Lung (tissue), 11 donors: ENCODE measurements at regions not wholly inside any gene's neighbourhood (a gene's known extent, or its start where the extent isn't known, plus 50 kb on each side); places are given as distances from the start of the nearest gene placed in this dataset.

Source experiments
- ATAC-seq: fragments of 200-7000 bp; cut with Tn5 transposase; one replicate; pipeline ENCODE4 v1.9.1; 2020; ENCODE audit warnings: moderate number of reproducible peaks; ENCODE audit not compliant: insufficient read depth, low FRiP score
- DNase-seq, 3 donors: peaks; one replicate each; pipeline ENCODE4 v3.0.0-alpha.2; 2013 to 2017
- H3K27ac ChIP-seq, 2 donors: one replicate each; pipeline ENCODE4 v1.5.1; 2013; ENCODE audit warnings: mild to moderate bottlenecking in 2 of 2, moderate library complexity in 2 of 2, control low read depth in 1 of 2, inconsistent platforms in 1 of 2, low read depth in 1 of 2, low read length in 1 of 2
- H3K27me3 ChIP-seq, 3 donors: one replicate each; pipeline ENCODE4 v1.5.1; 2013; ENCODE audit warnings: low read length in 2 of 3; ENCODE audit not compliant: control insufficient read depth in 3 of 3, insufficient read depth in 3 of 3
- H3K36me3 ChIP-seq, 4 donors: one replicate each; pipeline ENCODE4 v1.5.1; 2013; ENCODE audit warnings: low read length in 4 of 4, mild to moderate bottlenecking in 1 of 4, moderate library complexity in 1 of 4; ENCODE audit not compliant: control insufficient read depth in 4 of 4, insufficient read depth in 4 of 4
- H3K4me1 ChIP-seq, 5 donors: one replicate each; pipeline ENCODE4 v1.5.1; 2013; ENCODE audit warnings: low read length in 5 of 5, mild to moderate bottlenecking in 2 of 5, moderate library complexity in 1 of 5; ENCODE audit not compliant: control insufficient read depth in 5 of 5, insufficient read depth in 5 of 5
- H3K4me3 ChIP-seq: one replicate; pipeline ENCODE4 v1.5.1; 2013; ENCODE audit warnings: mild to moderate bottlenecking, control low read depth, moderate library complexity
- H3K9ac ChIP-seq, 2 donors: one replicate each; pipeline ENCODE4 v1.5.1; 2013; ENCODE audit warnings: low read length in 2 of 2, control low read depth in 1 of 2; ENCODE audit not compliant: insufficient read depth in 1 of 2
- H3K9me3 ChIP-seq, 4 donors: one replicate each; pipeline ENCODE4 v1.5.1; 2013; ENCODE audit warnings: low read length in 3 of 4, mild to moderate bottlenecking in 1 of 4, moderate library complexity in 1 of 4; ENCODE audit not compliant: control insufficient read depth in 4 of 4, insufficient read depth in 3 of 4
- CTCF ChIP-seq: IDR thresholded peaks from 2 replicates; pipeline ENCODE4 v1.5.1; 2012; ENCODE audit warnings: mild to moderate bottlenecking; ENCODE audit errors: control extremely low read depth, extremely low read depth
- WGBS, 2 donors: extraction: QIAGEN DNeasy Blood & Tissue Kit; methylation state at CpG; one replicate each; pipeline ENCODE4 v1.1.7; 2013; 5-methylcytosine and 5-hydroxymethylcytosine counted together
- donor health status: control.
- donor health status: control.
- donor health status: Bipolar disorder and iron deficiency.
- donor health status: healthy.
- donor health status: DM: yes; HTN: yes; CAD: no.

- no peak overlapping the region for H3K27ac ChIP-seq
- H3K4me3 ChIP-seq: no peak overlapping the region
- DNase-seq: no peak
- TF ChIP-seq CTCF: no peak
- H3K9me3 ChIP-seq: no peaks in the 10 kb centered on the region
- peaks cover 0 to 6% (median 0%) of the 10 kb centered on the region in 5 donors for H3K4me1 ChIP-seq
- 34 to 50% methylated on average over 3 of the region's 3 CpGs for WGBS, 2 donors
- no peaks in the 10 kb centered on the region for H3K27me3 ChIP-seq
- ATAC-seq: no peak
- H3K9ac ChIP-seq: no peak overlapping the region
- no peaks in the 10 kb centered on the region for H3K36me3 ChIP-seq
These were observed 138.9 kb upstream of the INPP4B start for GRCh38 chr4:142984871-142985585.

DNA sequence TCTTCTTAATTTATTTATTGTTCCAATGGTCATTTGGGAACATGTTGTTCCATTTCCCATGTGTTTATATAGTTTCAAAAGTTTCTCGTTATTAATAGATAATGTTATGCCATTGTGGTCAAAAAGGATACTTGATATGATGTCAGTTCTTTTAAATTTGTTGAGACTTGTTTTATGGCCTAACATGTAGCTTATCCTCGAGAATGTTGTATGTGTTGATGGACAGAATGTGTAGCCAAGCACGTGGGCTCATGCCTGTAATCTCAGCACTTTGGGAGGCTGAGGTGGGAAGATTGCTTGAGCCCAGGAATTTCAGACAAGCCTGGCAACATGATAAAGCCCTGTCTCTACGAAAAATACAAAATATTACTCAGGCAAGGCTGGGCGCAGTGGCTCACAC is 168.5 kb upstream of the USP38 start:
- Histone ChIP-seq H3K36me3 (no peaks in the 10 kb centered on the region), H3K4me3 (no peak overlapping the region), H3K9me3 (peaks cover 0 to 4% (median 0%) of the 10 kb centered on the region in 4 donors), H3K27ac (no peak overlapping the region), H3K9ac (no peak overlapping the region), H3K4me1 (no peaks in the 10 kb centered on the region), H3K27me3 (no peaks in the 10 kb centered on the region)
- no peak for DNase-seq
- ATAC-seq: no peak
- 63 to 68% methylated on average over 5 of the region's 5 CpGs for WGBS, 2 donors
- no peak for TF ChIP-seq CTCF

GRCh38 chr4:143017210-143017609 is 167.5 kb upstream of the USP38 start:
- Histone ChIP-seq H3K27ac (no peak overlapping the region), H3K9me3 (peaks cover 0 to 4% (median 0%) of the 10 kb centered on the region in 4 donors), H3K36me3 (no peaks in the 10 kb centered on the region), H3K4me3 (no peak overlapping the region), H3K27me3 (no peaks in the 10 kb centered on the region), H3K4me1 (no peaks in the 10 kb centered on the region), H3K9ac (no peak overlapping the region)
- no peak for TF ChIP-seq CTCF
- DNase-seq: no peak
- no peak for ATAC-seq
- WGBS, 2 donors: 48 to 72% methylated on average over 3 of the region's 3 CpGs

- Histone ChIP-seq H3K9me3 (peaks cover 0 to 4% (median 0%) of the 10 kb centered on the region in 4 donors), H3K4me3 (no peak overlapping the region), H3K27me3 (no peaks in the 10 kb centered on the region), H3K4me1 (no peaks in the 10 kb centered on the region), H3K27ac (no peak overlapping the region), H3K9ac (no peak overlapping the region), H3K36me3 (no peaks in the 10 kb centered on the region)
- no peak for ATAC-seq
- no peak for DNase-seq
- no peak for TF ChIP-seq CTCF
- WGBS, 2 donors: 92 to 96% methylated on average over 4 of the region's 4 CpGs
These were observed 165.4 kb upstream of the USP38 start for GRCh38 chr4:143019351-143019750.
